GM08714 (cell line): ENCODE measurements at regions not wholly inside any gene's neighbourhood (a gene's known extent, or its start where the extent isn't known, plus 50 kb on each side); places are given as distances from the start of the nearest gene placed in this dataset.

ENCODE experiments used
- H3K4me3 ChIP-seq: fragments of 200-500 bp; sonication (Bioruptor generic); 2 replicates; pipeline ENCODE4 v1.5.1; 2014; ENCODE audit warnings: mild to moderate bottlenecking, low read length, inconsistent platforms
- ZNF274 ChIP-seq: IDR thresholded peaks from 2 replicates; pipeline ENCODE4 v1.6.1; 2012; ENCODE audit warnings: mild to moderate bottlenecking, low read depth, low read length

DNA sequence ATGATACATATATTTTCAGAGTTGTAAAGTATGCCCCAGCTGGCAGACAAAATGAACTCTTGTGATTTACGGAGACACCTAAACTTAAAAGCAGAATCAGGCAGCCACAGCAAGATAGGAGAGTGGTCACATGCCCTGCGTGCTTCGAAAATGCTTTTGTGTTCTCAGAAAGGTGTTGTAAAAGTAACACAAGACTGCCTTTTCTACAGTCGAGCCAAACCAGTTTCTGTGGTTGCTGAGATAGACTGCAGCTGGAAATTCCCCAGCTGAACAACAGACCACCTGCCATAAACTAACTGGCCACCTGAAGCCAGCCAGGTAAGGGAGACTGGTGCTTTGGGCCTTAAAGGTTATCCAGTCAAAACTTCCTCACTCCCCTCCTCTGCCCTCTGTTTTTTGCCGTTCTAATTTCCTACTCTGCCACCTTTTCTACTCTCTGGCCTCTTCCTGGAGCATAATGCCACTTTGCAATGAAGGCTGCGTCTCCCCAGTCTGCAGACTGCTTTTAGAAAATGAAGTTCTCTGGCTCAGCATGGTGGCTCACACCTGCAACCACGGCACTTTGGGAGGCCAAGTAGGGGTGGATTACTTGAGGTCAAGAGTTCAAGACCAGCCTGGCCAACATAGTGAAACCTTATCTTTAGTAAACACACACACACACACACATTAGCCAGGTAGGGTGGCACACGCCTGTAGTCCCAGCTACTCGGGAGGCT is 381.2 kb upstream of the SLITRK1 start:
- no peak for TF ChIP-seq ZNF274
- H3K4me3 ChIP-seq, result no peak overlapping the region

DNA sequence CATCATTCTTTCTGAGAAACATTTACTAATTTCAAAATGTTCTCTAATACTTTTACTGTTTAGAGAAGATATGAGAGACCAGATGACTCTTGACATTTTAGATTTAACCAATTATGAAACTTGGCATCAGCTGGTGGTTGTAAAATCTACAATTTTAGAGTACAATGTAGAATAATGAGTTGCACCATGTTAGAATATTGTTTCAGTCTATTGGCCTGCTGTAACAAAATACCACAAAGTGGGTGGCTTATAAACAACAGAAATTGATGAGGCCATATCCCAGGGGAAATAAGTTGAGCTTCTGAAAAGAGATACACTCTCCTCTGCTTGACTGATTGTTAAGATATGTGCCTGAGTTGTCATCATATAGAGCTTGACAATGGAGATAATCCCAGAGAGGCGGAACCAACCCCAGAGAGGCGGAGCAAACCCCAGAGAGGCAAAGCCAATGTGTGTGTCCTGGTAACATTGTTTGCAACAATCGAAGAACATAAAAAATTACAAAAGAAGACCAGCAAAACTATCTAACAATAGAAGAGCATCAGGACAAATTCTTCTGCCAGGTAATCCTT is 373.0 kb upstream of the SLITRK1 start:
- TF ChIP-seq ZNF274, result no peak
- no peak overlapping the region for H3K4me3 ChIP-seq

DNA sequence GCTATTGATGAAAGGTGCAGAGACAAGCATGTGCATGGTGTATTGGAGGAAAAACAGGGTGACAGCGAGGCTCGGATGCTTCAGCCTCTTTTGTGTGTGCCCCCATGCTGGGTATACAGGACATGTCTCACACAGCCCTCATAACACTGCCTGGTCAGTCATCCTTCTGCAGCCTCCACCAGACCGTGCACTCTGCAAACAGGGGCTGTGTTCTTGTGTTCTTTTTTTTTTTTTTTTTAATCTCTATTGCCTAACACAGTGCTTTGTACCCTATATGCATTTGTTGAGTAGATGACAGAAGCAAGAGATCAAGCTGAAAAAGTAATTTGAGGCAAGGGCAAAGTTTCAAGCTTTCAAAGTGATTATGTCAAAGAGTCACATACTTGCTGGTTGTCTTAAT is 367.2 kb upstream of the SLITRK1 start:
- H3K4me3 ChIP-seq, result no peak overlapping the region
- TF ChIP-seq ZNF274, result no peak

DNA sequence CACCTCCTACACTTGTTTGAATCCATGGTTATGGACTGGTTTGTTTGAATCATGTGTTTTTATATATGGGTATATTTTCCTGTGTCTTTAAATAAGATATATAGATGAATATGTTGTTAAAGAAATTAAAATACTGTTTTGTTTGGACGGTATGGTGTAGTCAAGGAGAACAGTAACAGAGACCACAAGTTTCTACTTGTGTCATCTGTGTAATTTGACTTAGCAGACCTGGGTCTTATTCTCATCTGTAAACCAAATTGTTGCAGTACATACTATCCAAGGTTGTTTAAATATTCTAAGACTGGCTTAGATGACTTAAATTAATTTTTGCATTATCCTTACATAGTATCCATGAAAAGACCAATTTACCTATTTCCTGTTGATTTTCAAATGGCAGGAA is 361.1 kb upstream of the SLITRK1 start:
- TF ChIP-seq ZNF274, result no peak

DNA sequence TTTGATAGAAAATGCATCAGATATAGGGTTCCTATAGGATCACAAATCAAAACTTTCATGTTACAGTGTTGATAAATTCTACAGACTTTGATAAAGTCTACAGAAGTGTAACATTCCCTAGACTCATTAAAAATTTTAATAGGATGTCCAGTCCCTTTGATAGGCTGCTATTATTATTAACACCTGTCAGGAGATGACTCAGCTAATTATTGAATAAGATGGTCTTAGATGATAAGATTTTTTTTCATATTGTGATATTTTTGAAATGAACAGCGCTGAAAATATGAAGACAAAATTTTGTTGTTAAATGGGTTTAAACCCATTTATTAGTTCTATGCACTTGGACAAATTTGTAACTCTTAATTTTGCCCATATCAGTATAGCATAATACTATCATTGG is 356.8 kb upstream of the SLITRK1 start:
- no peak for TF ChIP-seq ZNF274
- H3K4me3 ChIP-seq, result no peak overlapping the region

More for the DNA sequence above, 361.1 kb upstream of the SLITRK1 start:
- H3K4me3 ChIP-seq, result no peak overlapping the region

DNA sequence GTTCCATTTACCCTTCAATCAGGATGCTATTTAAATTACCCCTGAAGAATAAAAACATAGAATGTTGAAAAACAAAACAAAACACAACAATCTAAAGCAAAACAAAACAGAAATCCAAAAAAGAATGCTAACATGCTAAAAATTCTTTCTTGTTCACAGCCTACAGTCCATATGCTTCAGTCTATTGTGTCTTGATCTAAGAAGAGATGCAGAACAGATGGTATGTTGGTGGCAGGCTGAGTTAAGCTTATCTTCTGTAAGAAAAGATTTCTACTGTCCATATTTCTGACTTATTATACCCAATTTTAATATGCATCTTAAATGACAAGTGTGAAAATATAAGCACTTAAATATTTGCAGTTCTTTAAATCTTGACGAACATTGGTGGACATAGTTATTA is 356.1 kb upstream of the SLITRK1 start:
- H3K4me3 ChIP-seq, result no peak overlapping the region
- TF ChIP-seq ZNF274, result no peak

DNA sequence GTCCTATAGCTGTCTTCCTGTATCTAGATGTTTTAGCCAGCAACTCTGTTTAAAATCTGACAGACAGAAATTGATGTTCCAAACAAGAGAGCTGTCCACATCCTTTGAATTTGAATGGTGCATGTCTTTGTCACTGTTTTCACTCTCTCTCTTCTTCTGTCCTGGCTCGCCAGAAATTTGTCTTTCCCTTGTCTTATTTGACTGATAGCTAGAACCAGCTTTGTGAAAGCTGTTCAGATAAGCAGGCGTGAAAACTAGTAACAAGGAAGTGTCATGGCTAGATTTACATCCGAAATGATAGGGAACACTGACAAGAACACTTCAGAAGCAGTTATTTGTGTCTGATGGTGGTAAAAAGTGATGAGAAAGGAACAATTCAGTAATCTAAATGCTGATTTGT is 354.9 kb upstream of the SLITRK1 start:
- no peak for TF ChIP-seq ZNF274
- H3K4me3 ChIP-seq, result no peak overlapping the region

DNA sequence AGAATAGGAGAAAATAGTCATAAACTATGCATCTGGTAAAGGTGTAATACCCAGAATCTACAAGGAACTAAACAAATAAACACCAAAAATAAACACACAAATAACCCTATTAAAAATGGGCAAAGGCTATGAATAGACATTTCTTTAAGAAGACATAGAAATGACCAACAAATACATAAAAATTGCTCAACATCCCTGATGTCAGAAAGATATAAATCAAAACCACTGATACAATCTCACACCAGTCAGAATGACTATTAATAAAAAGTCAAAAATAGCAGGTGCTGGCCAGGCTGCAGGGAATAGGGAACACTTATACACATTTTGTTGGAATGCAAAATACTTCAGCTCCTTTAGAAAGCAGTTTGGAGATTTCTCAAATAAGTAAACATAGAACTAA is 352.1 kb upstream of the SLITRK1 start:
- no peak for TF ChIP-seq ZNF274
- no peak overlapping the region for H3K4me3 ChIP-seq

DNA sequence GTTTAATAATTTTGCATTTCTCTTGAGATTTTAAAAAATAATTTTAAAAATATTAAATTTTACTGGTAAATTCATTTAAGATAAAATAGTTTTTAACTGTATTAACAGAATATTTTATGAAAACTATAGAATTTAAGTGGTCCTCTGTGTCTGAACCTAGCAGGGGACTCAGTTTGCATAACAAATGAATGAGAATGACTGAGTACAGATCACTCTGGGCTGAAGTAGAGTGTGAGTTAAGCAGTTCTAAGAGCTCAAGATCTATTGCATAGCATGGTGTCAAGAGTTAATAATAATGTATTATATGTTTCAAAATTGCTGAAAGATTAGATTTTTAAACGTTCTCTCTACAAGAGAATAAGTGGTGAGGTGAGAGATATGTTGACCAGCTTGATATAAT is 348.3 kb upstream of the SLITRK1 start:
- no peak for TF ChIP-seq ZNF274
- H3K4me3 ChIP-seq, result no peak overlapping the region

DNA sequence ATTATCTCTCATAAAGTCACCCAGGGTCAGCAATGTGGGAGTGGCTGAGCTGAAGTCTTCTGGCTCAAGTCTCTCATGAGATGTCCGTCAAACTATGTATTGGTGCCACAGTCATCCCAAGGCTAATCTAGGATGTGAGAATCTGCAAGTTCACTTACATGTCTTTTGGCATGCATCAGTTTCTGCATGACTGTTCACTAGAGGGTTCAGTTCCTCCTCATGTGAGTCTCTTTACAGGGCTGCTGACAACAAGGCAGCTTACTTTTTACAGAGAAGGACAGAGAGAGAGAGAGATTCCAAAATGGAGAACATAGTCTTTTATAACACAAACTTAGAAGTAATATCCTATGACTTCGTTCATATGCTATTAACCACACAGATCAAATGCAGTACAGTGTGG is 328.8 kb upstream of the SLITRK1 start:
- TF ChIP-seq ZNF274, result no peak
- H3K4me3 ChIP-seq, result no peak overlapping the region

DNA sequence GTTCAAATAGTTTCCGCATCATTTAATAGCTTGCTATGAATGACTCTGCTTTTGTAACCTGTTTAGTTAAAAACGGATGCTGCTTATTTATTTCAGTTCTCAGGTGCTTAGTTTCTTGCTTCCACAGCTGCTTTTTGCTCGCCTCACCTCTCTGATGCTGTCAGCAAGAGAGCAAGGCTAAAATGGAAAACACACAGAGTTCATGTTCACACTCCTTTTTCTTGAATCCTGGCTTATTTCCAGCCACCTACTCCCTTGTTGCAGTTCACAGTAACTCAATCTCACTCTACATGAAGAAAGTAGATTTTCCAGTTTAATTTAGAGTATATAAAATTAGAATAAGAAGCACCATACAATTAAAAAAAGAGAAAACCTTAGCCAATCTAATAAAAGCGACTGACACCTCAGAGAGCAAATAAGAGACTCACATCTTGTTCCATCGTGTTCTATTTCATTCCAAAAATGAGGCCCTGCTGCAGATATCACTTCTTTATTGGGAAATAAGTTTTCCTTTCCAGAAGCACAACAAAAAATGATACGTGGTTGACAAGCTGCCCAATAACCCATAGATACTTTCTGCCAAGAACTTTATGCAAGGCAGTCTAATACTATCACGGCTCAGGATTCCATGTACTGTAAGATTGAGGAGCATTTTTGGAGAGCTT is 326.1 kb upstream of the SLITRK1 start:
- TF ChIP-seq ZNF274, result no peak
- H3K4me3 ChIP-seq, result no peak overlapping the region

DNA sequence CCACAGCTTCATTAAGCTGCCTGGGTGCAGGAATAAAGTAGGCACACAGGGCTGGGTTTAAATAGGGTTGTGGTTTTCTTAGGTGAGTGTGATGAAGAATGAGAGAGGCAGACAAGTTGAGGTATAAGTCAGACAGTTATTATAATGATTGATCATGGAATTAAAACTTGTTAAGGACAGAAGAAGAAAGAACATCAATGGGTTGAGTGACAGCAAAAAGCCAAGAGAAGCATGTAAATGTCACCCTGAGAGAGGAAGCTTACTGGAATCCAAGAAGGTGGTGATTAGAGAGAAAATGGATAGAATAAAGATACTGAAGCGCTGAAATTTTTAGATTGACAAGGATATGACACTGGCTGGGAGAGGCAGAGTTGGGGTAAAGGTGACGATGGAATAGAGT is 325.2 kb upstream of the SLITRK1 start:
- H3K4me3 ChIP-seq, result no peak overlapping the region
- TF ChIP-seq ZNF274, result no peak

DNA sequence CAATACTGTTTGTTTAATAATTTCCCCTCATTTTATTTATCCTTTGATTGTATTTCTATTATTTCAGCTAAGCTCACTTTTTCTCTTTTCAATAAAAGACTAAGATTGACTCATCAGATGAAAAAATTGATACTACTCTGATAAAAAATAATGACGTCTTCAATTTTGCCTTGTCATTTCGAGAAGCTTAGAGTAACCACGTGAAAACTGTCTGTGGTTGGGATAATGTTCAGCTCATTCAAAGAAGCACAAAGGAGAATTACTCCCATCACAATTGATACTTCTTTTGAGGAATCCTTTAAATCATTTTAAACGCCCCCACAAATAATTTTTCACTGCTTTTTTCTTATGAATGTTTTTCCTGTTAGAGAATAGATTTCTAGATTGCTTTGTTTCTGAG is 318.7 kb upstream of the SLITRK1 start:
- TF ChIP-seq ZNF274, result no peak
- no peak overlapping the region for H3K4me3 ChIP-seq

DNA sequence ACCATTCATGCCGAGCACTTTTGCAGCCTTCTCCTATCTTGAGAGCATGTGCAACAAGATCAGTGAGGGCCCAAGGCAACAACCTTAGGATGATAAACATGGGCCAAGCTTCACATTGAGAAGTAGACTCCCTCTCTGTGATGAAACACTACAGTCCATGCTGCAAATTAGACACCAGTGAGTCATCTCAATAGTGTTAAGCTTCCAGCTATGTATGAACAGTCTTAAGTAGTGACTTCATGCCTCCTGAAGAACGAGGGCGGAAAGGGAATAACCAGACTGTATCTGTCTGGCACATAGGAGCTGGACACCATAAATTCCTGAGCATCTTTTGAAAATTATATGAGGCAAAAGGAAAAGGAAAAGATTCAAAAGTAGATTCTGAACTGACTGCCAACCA is 309.9 kb upstream of the SLITRK1 start:
- no peak overlapping the region for H3K4me3 ChIP-seq
- TF ChIP-seq ZNF274, result no peak

DNA sequence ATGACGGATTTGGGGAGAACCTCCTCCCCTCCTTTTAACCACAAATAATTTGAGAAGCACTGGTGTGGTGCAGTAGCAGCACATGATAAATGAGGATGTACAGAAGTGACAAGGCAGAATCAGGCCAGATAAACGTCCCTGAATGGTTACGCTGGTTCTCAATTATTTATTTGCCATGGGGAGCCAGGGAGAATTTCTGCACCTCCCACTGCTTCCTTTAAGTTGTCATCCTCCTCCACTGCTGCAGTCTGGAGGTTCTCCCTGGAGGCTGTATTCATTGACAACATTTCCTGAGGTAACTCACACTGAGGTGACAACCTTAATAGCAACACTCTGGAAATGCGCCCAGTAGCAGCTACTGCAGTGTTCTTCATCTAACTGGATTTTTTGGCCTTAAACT is 308.9 kb upstream of the SLITRK1 start:
- no peak for TF ChIP-seq ZNF274
- no peak overlapping the region for H3K4me3 ChIP-seq
